ENCODE measurements at regions not wholly inside any gene's neighbourhood (a gene's known extent, or its start where the extent isn't known, plus 50 kb on each side); places are given as distances from the start of the nearest gene placed in this dataset.
A peak's percentile ranks its signal among the peaks of the same experiment; 100 is the strongest.

- DNase-seq (no peak), ATAC-seq (peak; percentile 53 to 86)
- intact Hi-C loops (cut with DNase I) = loop anchor here in 1 of 2 donors (5.0 kb wide), 1 partner anchor 382 kb away; no protein-coding TSS in a partner anchor
These were observed 388.6 kb upstream of the CDH6 start for GRCh38 chr5:30804739-30805505.

DNA sequence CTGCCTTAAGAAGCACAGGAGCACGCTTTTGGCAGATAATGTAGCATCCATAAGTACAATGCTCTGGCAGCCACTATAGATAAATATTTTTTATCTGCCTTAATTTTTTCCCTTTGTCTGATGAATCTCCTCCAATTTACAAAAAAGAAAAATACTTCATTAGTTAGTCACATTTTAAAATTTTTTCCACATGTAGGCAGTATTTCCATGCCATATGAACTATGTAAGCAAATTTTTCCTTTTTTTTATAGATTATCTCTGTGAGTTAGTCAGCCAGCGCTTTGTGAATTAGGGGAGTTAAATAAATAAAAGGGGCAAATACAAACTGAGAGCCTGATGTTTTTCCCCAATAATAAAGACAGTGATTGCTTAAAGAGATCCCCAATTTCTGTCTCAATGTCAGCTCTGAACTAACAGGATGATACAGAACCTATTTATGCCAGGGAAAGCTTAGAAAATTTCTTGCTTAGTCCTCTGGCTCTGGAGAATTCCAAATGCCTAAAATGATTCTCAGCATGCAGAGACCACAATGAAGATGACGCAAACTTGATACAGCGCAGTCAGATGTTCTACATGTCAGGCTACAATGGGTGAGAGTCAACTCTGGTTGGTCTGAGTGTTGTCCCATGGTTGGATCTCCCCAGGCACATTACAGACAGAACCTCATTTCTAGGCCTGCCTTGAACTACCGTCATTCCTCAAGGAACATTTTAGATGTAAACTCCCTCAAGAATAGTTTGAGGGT lies 390.4 kb upstream of the CDH6 start:
- intact Hi-C loops (cut with DNase I) = no loop called here
- no peak for DNase-seq
- no peak for ATAC-seq

GRCh38 chr5:30781643-30782042 lies 411.8 kb upstream of the CDH6 start:
- no peak for DNase-seq
- ATAC-seq = no peak
- intact Hi-C loops (cut with DNase I) = no loop called here

DNA sequence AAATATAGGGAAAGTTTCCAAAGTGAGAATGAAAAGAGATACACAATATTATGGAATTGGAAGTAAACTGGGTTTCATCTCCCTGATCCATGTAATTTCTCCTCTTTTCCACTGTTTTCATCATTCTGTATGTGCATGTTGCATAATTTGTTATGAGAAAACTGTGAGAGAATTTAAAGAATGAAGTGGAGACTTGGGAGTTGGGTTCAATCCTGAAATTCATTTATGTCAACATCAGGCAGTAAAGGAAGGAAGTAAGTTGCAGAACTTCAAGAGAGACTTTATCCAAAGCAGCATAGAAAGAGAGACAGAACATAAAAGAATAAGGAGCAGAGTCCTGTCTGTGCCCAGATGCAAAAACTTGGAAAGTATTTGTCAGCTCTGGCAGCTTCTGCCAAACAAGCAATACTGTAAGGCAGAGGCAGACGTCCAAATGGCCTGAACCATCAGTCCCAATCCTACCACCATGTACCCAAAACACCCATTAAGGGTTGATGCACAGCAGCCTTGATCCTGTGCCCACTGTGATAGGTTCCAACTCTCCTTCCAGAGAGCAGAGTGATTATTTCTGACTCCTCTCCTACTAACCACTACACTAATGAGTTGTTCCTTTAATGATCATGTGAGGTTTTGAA lies 425.3 kb upstream of the CDH6 start:
- ATAC-seq = no peak
- intact Hi-C loops (cut with DNase I) = no loop called here
- DNase-seq = no peak

DNA sequence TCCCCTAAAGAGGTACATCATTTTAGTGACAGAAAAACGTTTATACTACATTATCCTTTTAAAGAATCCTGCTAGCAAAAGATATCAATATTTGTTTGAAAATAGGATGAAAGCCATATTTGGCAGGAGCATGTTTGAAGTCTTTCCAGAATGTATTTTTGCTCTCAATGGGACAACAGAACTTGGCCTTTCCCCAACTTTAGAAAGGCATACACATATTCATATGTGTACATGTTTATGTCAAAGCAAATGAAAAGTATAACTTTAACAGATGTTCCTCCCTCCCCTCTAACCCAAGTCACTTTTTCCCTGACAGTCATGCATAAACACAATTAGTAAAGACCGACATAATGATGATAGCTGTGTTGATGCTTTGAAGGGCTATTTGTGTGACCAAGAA lies 427.8 kb upstream of the CDH6 start:
- no peak for DNase-seq
- no peak for ATAC-seq
- intact Hi-C loops (cut with DNase I) = no loop called here

- intact Hi-C loops (cut with DNase I) = no loop called here
- ATAC-seq (no peak), DNase-seq (no peak)
These were observed 428.3 kb upstream of the CDH6 start for GRCh38 chr5:30765227-30765626.

GRCh38 chr5:30764704-30765103 lies 428.8 kb upstream of the CDH6 start:
- intact Hi-C loops (cut with DNase I) = no loop called here
- ATAC-seq (no peak), DNase-seq (no peak)

DNA sequence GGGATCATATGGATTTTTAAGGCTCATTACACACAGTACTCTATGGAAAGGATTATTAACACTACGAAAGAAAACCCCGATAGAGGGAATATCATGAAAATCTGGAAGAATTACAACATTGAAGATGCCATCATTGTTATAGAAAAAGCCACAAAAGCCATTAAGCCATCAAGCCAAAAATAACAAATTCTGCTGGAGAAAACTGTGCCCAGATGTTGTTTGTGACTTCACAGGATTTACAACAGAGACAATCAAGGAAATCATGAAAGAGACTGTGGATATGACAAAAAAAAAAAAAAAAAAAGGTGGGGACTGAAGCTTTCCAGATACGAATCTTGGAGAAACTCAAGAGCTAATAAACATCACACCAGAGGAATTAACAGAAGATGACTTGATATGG lies 433.8 kb upstream of the CDH6 start:
- ATAC-seq = no peak
- no peak for DNase-seq
- intact Hi-C loops (cut with DNase I) = no loop called here

DNA sequence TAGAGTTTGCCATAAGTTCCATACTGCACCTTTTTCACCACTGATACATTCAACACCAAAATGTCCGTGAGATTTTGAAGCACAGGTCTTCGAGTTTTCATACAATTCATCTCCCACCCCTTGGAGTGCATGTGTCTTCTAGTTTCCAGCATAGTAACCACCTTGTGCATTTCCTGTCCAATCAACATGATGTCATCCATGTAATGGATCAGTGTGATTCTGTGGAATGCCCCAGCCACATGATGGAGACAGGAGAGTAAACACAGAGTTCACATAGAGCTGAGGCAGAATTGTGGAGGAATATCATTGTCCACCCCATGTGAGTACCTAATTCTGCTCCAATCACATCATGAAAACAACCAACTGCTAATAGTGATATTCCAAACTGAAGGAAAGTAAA lies 441.5 kb upstream of the CDH6 start:
- DNase-seq (no peak), ATAC-seq (no peak)
- intact Hi-C loops (cut with DNase I) = no loop called here

- DNase-seq (no peak), ATAC-seq (no peak)
- intact Hi-C loops (cut with DNase I) = no loop called here
These were observed 443.5 kb upstream of the CDH6 start for GRCh38 chr5:30749971-30750370.

GRCh38 chr5:30747412-30747811 lies 446.1 kb upstream of the CDH6 start:
- DNase-seq (no peak), ATAC-seq (no peak)
- intact Hi-C loops (cut with DNase I) = no loop called here

DNA sequence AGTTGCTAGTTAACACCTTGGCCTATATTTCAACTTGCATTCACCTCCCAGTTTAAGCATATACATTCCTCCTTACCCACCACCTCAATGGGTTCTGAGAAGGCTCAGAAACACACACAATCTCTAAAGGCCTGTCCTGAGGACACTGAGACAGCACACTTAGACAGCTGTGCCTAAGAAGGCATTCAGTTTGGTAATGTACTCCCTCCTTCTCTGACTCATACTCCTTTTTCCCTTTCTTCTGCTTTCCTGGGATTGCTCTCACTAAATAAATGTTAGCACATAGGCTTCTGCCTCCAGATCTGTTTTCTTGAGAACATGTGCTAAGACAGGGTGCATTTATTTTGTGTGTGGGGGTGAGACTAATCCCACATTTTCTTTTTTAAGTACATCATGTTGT lies 456.8 kb upstream of the CDH6 start:
- intact Hi-C loops (cut with DNase I) = no loop called here
- DNase-seq (no peak), ATAC-seq (no peak)

DNA sequence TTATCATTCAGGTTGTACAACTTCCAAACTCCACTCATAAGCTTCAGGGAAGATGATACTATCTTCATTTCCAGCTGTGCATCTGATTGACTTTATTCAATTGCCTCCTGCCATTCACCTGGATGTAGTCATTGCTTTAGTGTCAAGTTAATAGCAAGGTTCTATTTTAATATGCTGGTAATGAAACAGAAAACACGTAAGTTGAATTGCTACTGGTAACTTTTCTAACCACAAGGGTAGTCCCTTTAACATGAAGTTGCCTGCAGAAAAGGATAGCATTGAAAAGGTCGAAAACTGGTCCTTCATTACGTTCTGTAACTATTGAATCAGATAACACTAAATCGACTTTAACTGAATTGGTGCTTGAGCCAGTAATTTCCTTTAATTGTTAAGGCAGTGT lies 459.4 kb upstream of the CDH6 start:
- DNase-seq (no peak), ATAC-seq (no peak)
- intact Hi-C loops (cut with DNase I) = no loop called here

- intact Hi-C loops (cut with DNase I) = no loop called here
- ATAC-seq = no peak
- DNase-seq = no peak
These were observed 468.4 kb upstream of the CDH6 start for GRCh38 chr5:30725073-30725472.

- DNase-seq = no peak
- ATAC-seq = no peak
- intact Hi-C loops (cut with DNase I) = no loop called here
These were observed 495.3 kb upstream of the CDH6 start for GRCh38 chr5:30698217-30698616.

- intact Hi-C loops (cut with DNase I) = no loop called here
- DNase-seq (no peak), ATAC-seq (no peak)
These were observed 500.2 kb upstream of the CDH6 start for GRCh38 chr5:30693326-30693725.

DNA sequence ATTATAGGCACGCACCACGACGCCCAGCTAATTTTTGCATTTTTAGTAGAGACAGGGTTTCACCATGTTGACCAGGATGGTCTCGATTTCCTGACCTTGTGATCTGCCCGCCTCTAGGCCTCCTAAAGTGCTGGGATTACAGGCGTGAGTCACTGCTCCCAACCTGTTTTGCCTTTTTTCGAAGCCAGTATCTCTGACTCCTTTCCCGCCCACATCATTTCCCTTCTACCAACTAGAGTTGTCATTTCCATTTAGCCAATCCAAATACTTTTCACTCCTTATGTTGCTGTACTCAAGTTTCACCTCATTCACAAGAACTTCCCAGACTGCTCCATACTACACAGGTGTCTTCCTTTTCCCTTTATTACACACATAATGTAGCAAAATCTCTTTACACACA lies 502.6 kb upstream of the CDH6 start:
- intact Hi-C loops (cut with DNase I) = no loop called here
- ATAC-seq = no peak
- DNase-seq = no peak

GRCh38 chr5:30687461-30687860 lies 506.0 kb upstream of the CDH6 start:
- ATAC-seq (no peak), DNase-seq (no peak)
- intact Hi-C loops (cut with DNase I) = no loop called here

- no peak for ATAC-seq
- intact Hi-C loops (cut with DNase I) = no loop called here
- DNase-seq = no peak
These were observed 507.0 kb upstream of the CDH6 start for GRCh38 chr5:30686530-30686929.

GRCh38 chr5:30676223-30676840 lies 517.2 kb upstream of the CDH6 start:
- intact Hi-C loops (cut with DNase I) = no loop called here
- ATAC-seq (no peak), DNase-seq (no peak)

Measured in left cardiac atrium (tissue), 4 donors.